ENCODE measurements at regions not wholly inside any gene's neighbourhood (a gene's known extent, or its start where the extent isn't known, plus 50 kb on each side); places are given as distances from the start of the nearest gene placed in this dataset.

GRCh38 chr6:102764317-102764716, 1370.8 kb downstream of the GRIK2 start:
- Histone ChIP-seq H2BK5ac (ENCODE audit: low read depth, low read length) (no peak overlapping the region), H3K9me3 (ENCODE audit: insufficient read depth in 2 of 2, low read depth in 1 of 2, low read length in 1 of 2) (peaks cover 0 to 2% of the 10 kb centered on the region in 2 experiments; a peak in 1 of 4 replicates), H3K23ac (ENCODE audit: insufficient read length) (no peak overlapping the region), H4K91ac (replicated peaks; ENCODE audit: insufficient read length, low read length) (no peak overlapping the region), H4K5ac (ENCODE audit: insufficient read length, low read depth, low read length) (no peak overlapping the region), H3K9ac (replicated peaks in 1 of 4; ENCODE audit: extremely low read depth in 1 of 4, low read depth in 3 of 4, low read length in 3 of 4) (no peak overlapping the region), H2BK120ac (replicated peaks; ENCODE audit: low read depth, low read length) (no peak overlapping the region), H3K23me2 (ENCODE audit: low read depth, low read length) (no peaks in the 10 kb centered on the region), H4K8ac (ENCODE audit: extremely low read depth, insufficient read depth, low read length) (no peak overlapping the region), H4K20me1 (replicated peaks in 1 of 2; ENCODE audit: control insufficient read depth in 1 of 2, insufficient read depth in 2 of 2, low read length in 2 of 2) (no peaks in the 10 kb centered on the region), H3K18ac (ENCODE audit: extremely low read depth, low read length) (no peak overlapping the region), H3K4me3 (ENCODE audit: extremely low read depth in 1 of 4, insufficient read depth in 2 of 4, low read depth in 3 of 4, low read length in 4 of 4) (no peak overlapping the region), H3K36me3 (ENCODE audit: control insufficient read depth in 2 of 4, insufficient read depth in 4 of 4, low read length in 3 of 4) (no peaks in the 10 kb centered on the region), H3K4me1 (replicated peaks in 1 of 4; ENCODE audit: control insufficient read depth in 3 of 4, insufficient read depth in 4 of 4, low read length in 3 of 4) (no peaks in the 10 kb centered on the region), H3K79me2 (ENCODE audit: control insufficient read depth in 1 of 2, insufficient read depth in 2 of 2, low read length in 2 of 2) (no peaks in the 10 kb centered on the region), H2BK12ac (ENCODE audit: low read depth, low read length) (no peak overlapping the region), H3K4me2 (ENCODE audit: insufficient read depth in 1 of 2, low read depth in 2 of 2, low read length in 2 of 2) (no peak overlapping the region), H3K27me3 (replicated peaks in 1 of 4; ENCODE audit: control insufficient read depth in 3 of 4, extremely low read depth in 1 of 4, insufficient read depth in 3 of 4, low read length in 3 of 4) (no peaks in the 10 kb centered on the region), H2BK15ac (ENCODE audit: low read length) (no peak overlapping the region), H3K79me1 (ENCODE audit: low read depth, low read length) (no peaks in the 10 kb centered on the region), H3K4ac (replicated peaks; ENCODE audit: insufficient read length, low read depth, low read length) (no peak overlapping the region), H3K14ac (ENCODE audit: insufficient read length) (no peak overlapping the region), H2BK20ac (ENCODE audit: low read length) (no peak overlapping the region), H3K27ac (ENCODE audit: low read depth, low read length) (no peak overlapping the region), H2AFZ (ENCODE audit: low read length) (no peak overlapping the region), H3K56ac (replicated peaks; ENCODE audit: insufficient read length, low read depth, low read length) (no peak overlapping the region), H2AK5ac (ENCODE audit: low read depth, low read length) (no peak overlapping the region)
- ChIA-PET POLR2A (ENCODE audit: partially characterized antibody) (no interaction called here), CTCF (ENCODE audit: partially characterized antibody) (no interaction called here)
- TF ChIP-seq SIRT6 (IDR thresholded peaks at IDR 0.05; ENCODE audit: low read length), result no peak
- TF ChIP-seq TAF7 (optimal IDR thresholded peaks at IDR 0.05; ENCODE audit: borderline replicate concordance, low read depth, low read length), result no peak
- no peak for TF ChIP-seq SIX5 (IDR thresholded peaks at IDR 0.05; ENCODE audit: low read depth, low read length)
- FAIRE-seq (no peak), DNase-seq (ENCODE audit: low read depth in 1 of 2, low spot score in 2 of 2) (no peak)
- 94% methylated on average over 10 of the region's 10 CpGs; no CpG with 5 or more reads in 1 of the 2 experiments for whole genome bisulfite sequencing, 2 experiments (ENCODE audit: extremely low coverage in 1 of 2, insufficient coverage in 1 of 2, insufficient read length in 1 of 2, insufficient replicate concordance in 2 of 2, low coverage in 1 of 2, low lambda C conversion rate in 2 of 2, missing lambda C conversion rate in 1 of 2)

All from H1 (cell line).